Body of pancreas (tissue), 4 donors: ENCODE measurements at regions not wholly inside any gene's neighbourhood (a gene's known extent, or its start where the extent isn't known, plus 50 kb on each side); places are given as distances from the start of the nearest gene placed in this dataset.

Experiments
- CTCF ChIP-seq, 7 experiments: fragments of 450-650 bp in 4 of 7; fragments of 200-600 bp in 3 of 7; sonication (generic) in 3 of 7; IDR thresholded peaks; one replicate each; pipeline ENCODE4 v1.5.1; 2016 to 2019; ENCODE audit warnings: antibody characterized with exemption in 7 of 7
- POLR2A ChIP-seq, 3 donors: fragments of 450-650 bp; IDR thresholded peaks; one replicate each; pipeline ENCODE4 v1.6.1; 2016; ENCODE audit warnings: antibody characterized with exemption in 3 of 3, mild to moderate bottlenecking in 2 of 3

- TF ChIP-seq CTCF (IDR thresholded peaks at IDR 0.05) (no peak), POLR2A (IDR thresholded peaks at IDR 0.05) (no peak)
These were observed 272.1 kb downstream of the BCL11B start for GRCh38 chr14:98999901-99000300.
